Psoas muscle (tissue), 7 donors: ENCODE measurements at regions not wholly inside any gene's neighbourhood (a gene's known extent, or its start where the extent isn't known, plus 50 kb on each side); places are given as distances from the start of the nearest gene placed in this dataset.

Experiments
- ATAC-seq, 4 donors: fragments of 200-7000 bp; cut with Tn5 transposase; one replicate each; pipeline ENCODE4 v1.9.1; 2020; ENCODE audit warnings: moderate library complexity in 3 of 4, mild to moderate bottlenecking in 2 of 4
- DNase-seq, 2 donors: peaks; one replicate each; pipeline ENCODE4 v3.0.0-alpha.2; 2020
- H3K27ac ChIP-seq: fragments of 200-600 bp; one replicate; pipeline ENCODE4 v1.8.0; 2022
- H3K27me3 ChIP-seq, 3 donors: fragments of 200-600 bp in 1 of 3; one replicate each; pipeline versions ENCODE4 v1.6.1 to v1.8.0; 2013 to 2022; ENCODE audit warnings: low read length in 2 of 3, mild to moderate bottlenecking in 2 of 3, moderate library complexity in 1 of 3; ENCODE audit not compliant: insufficient read depth in 3 of 3
- H3K36me3 ChIP-seq, 2 donors: fragments of 200-600 bp in 1 of 2; one replicate each; pipeline versions ENCODE4 v1.6.1 to v1.8.0; 2013 to 2022; ENCODE audit warnings: low read depth in 1 of 2, mild to moderate bottlenecking in 1 of 2, moderate library complexity in 1 of 2; ENCODE audit not compliant: insufficient read depth in 1 of 2
- H3K4me1 ChIP-seq: fragments of 200-600 bp; one replicate; pipeline ENCODE4 v1.8.0; 2022
- H3K4me3 ChIP-seq: fragments of 200-600 bp; one replicate; pipeline ENCODE4 v1.8.0; 2022; ENCODE audit warnings: mild to moderate bottlenecking
- H3K9me3 ChIP-seq: fragments of 200-600 bp; one replicate; pipeline ENCODE4 v1.8.0; 2022
- WGBS, 3 donors: extraction: QIAGEN DNeasy Blood & Tissue Kit; methylation state at CpG; one replicate each; pipeline versions ENCODE4 v1.1.6 to v1.1.7; 2013; 5-methylcytosine and 5-hydroxymethylcytosine counted together
- intact Hi-C, 2 donors: fragments of 100-400 bp; cut with DNase I; formaldehyde crosslinking; loops; one replicate each; pipeline versions ENCODE4 v1.11.0 to v1.14.2; 2022
- TF ChIP-seq, protein P1 (sequence below): fragments of 200-600 bp; IDR thresholded peaks from one replicate; pipeline ENCODE4 v1.8.0; 2022; ENCODE audit warnings: antibody characterized with exemption
- donor health status: healthy with polysubstance abuse.
- donor health status: DM: no; HTN: no; CAD: no; lungs with moderate emphysema.
- donor health status: Bipolar disorder and iron deficiency.
- donor health status: healthy.
- donor health status: DM: yes; HTN: yes; CAD: no.
- donor health status: DM: no; HTN: no; CAD: no.
- donor health status: DM: yes; HTN: yes; CAD: no.

DNA sequence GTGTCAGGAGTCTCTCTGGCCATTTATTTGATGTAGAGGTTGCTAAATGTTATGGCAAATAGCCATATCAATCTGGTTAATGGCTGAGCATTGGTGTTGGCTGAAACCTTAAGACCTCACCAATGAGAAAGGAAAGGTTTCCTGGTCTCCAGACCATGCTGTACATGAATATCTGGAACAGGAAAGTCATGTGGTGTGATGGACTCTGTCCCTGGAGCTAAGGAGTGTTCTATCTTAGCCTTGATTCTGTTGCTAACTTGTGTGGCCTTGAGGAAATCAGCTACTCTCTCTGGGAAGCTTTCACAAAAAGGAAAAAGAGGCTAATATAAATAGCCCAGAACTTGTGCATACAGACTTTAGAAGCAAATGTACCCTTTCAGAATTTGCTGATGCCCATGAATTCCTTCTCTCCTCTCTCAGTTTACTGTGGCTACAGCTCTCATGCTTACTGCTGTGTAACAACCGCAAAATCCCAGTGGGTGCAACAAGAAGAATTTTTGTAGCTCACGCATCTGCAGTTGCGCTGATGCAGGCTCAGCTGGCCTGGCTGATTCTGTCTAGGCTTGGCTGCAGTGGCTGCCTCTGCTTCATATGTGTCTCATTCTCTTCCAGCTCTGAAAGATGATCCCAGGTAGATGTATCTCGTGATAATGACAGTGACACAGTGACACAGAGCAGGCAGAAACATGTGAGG lies 287.5 kb downstream of the NPIPA8 start:
- H3K4me3 ChIP-seq: no peak overlapping the region
- intact Hi-C loops: no loop called here
- H3K27me3 ChIP-seq: peaks cover 0 to 6% (median 0%) of the 10 kb centered on the region in 3 donors
- no peaks in the 10 kb centered on the region for H3K36me3 ChIP-seq
- no peaks in the 10 kb centered on the region for H3K4me1 ChIP-seq
- WGBS, 3 donors: 60 to 62% (median 61%) methylated on average over 4 of the region's 4 CpGs
- H3K9me3 ChIP-seq: no peaks in the 10 kb centered on the region
- ATAC-seq (no peak), DNase-seq (no peak)
- H3K27ac ChIP-seq: no peak overlapping the region
- TF ChIP-seq, protein P1, sequence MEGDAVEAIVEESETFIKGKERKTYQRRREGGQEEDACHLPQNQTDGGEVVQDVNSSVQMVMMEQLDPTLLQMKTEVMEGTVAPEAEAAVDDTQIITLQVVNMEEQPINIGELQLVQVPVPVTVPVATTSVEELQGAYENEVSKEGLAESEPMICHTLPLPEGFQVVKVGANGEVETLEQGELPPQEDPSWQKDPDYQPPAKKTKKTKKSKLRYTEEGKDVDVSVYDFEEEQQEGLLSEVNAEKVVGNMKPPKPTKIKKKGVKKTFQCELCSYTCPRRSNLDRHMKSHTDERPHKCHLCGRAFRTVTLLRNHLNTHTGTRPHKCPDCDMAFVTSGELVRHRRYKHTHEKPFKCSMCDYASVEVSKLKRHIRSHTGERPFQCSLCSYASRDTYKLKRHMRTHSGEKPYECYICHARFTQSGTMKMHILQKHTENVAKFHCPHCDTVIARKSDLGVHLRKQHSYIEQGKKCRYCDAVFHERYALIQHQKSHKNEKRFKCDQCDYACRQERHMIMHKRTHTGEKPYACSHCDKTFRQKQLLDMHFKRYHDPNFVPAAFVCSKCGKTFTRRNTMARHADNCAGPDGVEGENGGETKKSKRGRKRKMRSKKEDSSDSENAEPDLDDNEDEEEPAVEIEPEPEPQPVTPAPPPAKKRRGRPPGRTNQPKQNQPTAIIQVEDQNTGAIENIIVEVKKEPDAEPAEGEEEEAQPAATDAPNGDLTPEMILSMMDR: no peak

DNA sequence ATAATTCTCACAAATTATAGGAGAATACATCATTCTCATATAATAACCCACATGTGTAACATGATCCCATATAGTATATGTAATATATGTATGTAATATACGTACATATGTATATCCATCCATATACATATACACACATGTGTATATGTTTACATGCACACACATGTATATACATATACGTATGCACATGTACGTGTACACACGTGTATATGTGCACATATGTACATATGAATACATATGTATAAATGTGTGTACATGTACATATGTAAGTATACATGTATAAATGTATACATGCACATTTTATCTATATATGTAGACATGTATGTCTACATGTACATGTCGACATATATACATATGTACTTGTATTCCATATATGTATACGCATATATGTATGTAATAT lies 288.8 kb downstream of the NPIPA8 start:
- DNase-seq: no peak
- intact Hi-C loops: no loop called here
- Histone ChIP-seq H3K36me3 (no peaks in the 10 kb centered on the region), H3K27ac (no peak overlapping the region), H3K9me3 (no peaks in the 10 kb centered on the region), H3K4me3 (no peak overlapping the region), H3K4me1 (no peaks in the 10 kb centered on the region), H3K27me3 (peaks cover 0 to 6% (median 6%) of the 10 kb centered on the region in 3 donors)
- TF ChIP-seq, protein P1: no peak
- ATAC-seq: no peak
- WGBS, 3 donors: 89 to 95% (median 91%) methylated on average over 6 of the region's 6 CpGs

DNA sequence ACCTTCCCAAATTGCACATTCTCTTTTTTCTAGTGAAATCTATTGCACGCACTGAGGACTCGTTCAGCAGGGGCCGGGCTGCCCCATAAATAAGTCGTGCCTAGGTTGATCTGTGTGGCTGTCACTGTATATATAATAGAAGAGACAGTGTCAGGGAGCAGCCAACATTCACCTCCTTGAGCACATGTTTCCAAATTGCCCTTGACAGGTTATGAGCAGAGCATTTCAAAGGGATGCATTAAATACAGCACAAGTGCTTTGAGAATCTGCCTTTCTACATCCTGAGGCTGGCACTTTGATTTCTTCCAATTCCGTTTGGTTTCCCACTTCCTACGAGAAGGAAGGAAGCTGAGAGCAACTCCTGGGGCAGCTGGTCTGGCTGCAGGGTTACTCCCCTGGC lies 291.2 kb downstream of the NPIPA8 start:
- TF ChIP-seq, protein P1: no peak
- DNase-seq: no peak
- Histone ChIP-seq H3K27me3 (peaks cover 0 to 9% (median 6%) of the 10 kb centered on the region in 3 donors), H3K36me3 (no peaks in the 10 kb centered on the region), H3K9me3 (no peaks in the 10 kb centered on the region), H3K4me3 (no peak overlapping the region), H3K27ac (no peak overlapping the region), H3K4me1 (no peaks in the 10 kb centered on the region)
- ATAC-seq: no peak
- WGBS, 3 donors: 61 to 63% (median 62%) methylated on average over 6 of the region's 6 CpGs
- intact Hi-C loops: no loop called here

DNA sequence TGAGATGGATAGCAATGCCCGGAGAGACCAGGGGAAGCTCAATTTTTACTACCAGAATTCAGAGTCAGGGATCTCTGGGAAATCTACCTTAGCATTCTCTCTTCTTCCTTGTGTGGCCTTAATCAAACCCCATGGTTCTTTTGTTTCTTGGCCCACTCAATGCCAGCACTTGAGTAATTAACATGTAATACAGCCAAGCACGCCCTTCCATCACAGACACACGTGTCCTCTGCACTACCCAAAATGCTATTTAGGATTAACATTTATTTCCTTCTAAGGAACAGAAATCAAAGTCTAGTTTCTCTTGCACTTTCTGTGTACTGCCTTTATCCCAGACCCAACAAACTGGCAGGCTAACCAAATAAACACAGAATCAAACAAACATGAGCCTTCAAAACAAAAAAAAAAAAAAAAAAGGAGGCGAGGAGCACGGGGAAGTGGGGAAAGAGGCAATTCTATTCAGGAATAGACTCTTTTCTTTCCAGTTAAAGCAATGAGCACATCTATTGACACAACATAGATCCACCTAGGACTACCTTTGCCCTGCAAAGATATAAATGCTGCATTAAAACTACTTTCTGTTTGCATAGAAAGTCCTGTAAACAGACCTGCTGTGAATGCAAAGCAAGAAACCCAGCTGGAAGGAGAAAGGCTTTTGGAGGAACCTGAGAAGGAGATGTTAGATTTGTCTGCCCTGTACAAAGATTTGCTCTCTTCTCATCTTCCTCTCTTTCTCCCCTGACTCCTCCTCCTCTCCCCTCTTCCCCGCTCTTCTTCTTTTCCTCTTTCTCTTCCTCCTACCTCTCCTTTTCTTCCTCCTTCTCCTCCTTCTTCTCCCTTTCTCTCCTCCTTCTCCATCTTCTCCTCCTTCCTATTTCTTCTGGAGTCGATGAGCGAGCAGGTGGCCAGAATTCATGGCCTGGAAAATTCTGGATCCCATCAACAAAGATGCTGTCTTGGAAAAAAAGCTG lies 294.4 kb downstream of the NPIPA8 start:
- no peaks in the 10 kb centered on the region for H3K4me1 ChIP-seq
- peaks cover 0 to 9% (median 6%) of the 10 kb centered on the region in 3 donors for H3K27me3 ChIP-seq
- WGBS, 3 donors: 54 to 59% (median 55%) methylated on average over 8 of the region's 8 CpGs
- H3K4me3 ChIP-seq: no peak overlapping the region
- no peak overlapping the region for H3K27ac ChIP-seq
- H3K36me3 ChIP-seq: no peaks in the 10 kb centered on the region
- no peak for ATAC-seq
- intact Hi-C loops: no loop called here
- no peak for DNase-seq
- H3K9me3 ChIP-seq: no peaks in the 10 kb centered on the region
- TF ChIP-seq, protein P1: no peak
